Mucosa of rectum (tissue), 2 donors: ENCODE measurements at regions not wholly inside any gene's neighbourhood (a gene's known extent, or its start where the extent isn't known, plus 50 kb on each side); places are given as distances from the start of the nearest gene placed in this dataset.

Source experiments
- H3K27ac ChIP-seq, 2 donors: one replicate each; pipeline ENCODE4 v1.7.0; 2013; ENCODE audit warnings: inconsistent platforms in 2 of 2, low read depth in 2 of 2, low read length in 2 of 2
- H3K27me3 ChIP-seq, 2 donors: one replicate each; pipeline ENCODE4 v1.7.0; 2013; ENCODE audit warnings: low read length in 2 of 2; ENCODE audit not compliant: control insufficient read depth in 2 of 2, insufficient read depth in 2 of 2
- H3K36me3 ChIP-seq, 2 donors: one replicate each; pipeline ENCODE4 v1.7.0; 2013; ENCODE audit warnings: low read length in 2 of 2; ENCODE audit not compliant: control insufficient read depth in 2 of 2, insufficient read depth in 2 of 2
- H3K4me1 ChIP-seq, 2 donors: one replicate each; pipeline ENCODE4 v1.7.0; 2013; ENCODE audit warnings: low read length in 2 of 2, mild to moderate bottlenecking in 1 of 2; ENCODE audit not compliant: control insufficient read depth in 2 of 2, insufficient read depth in 2 of 2
- H3K4me3 ChIP-seq, 2 donors: one replicate each; pipeline ENCODE4 v1.7.0; 2013; ENCODE audit warnings: low read length in 2 of 2
- H3K9ac ChIP-seq, 2 donors: one replicate each; pipeline ENCODE4 v1.7.0; 2013; ENCODE audit warnings: low read length in 2 of 2, low read depth in 1 of 2, mild to moderate bottlenecking in 1 of 2
- H3K9me3 ChIP-seq, 2 donors: one replicate each; pipeline ENCODE4 v1.7.0; 2013; ENCODE audit warnings: low read length in 2 of 2; ENCODE audit not compliant: control insufficient read depth in 2 of 2
- donor health status: healthy.
- donor health status: Normal muscosa, but diverticular disease.

- no peaks in the 10 kb centered on the region for H3K4me1 ChIP-seq
- no peak overlapping the region for H3K4me3 ChIP-seq
- H3K9me3 ChIP-seq = no peaks in the 10 kb centered on the region
- H3K9ac ChIP-seq = no peak overlapping the region
- no peak overlapping the region for H3K27ac ChIP-seq
- H3K27me3 ChIP-seq = no peaks in the 10 kb centered on the region
- H3K36me3 ChIP-seq = no peaks in the 10 kb centered on the region
Measured at GRCh38 chr4:180525523-180526077, 1717.6 kb upstream of the TENM3 start.

GRCh38 chr4:180528003-180528402 is 1715.2 kb upstream of the TENM3 start:
- H3K4me3 ChIP-seq = no peak overlapping the region
- no peaks in the 10 kb centered on the region for H3K36me3 ChIP-seq
- no peak overlapping the region for H3K9ac ChIP-seq
- H3K4me1 ChIP-seq = no peaks in the 10 kb centered on the region
- no peaks in the 10 kb centered on the region for H3K9me3 ChIP-seq
- H3K27ac ChIP-seq = no peak overlapping the region
- no peaks in the 10 kb centered on the region for H3K27me3 ChIP-seq

- Histone ChIP-seq H3K4me3 (no peak overlapping the region), H3K27me3 (no peaks in the 10 kb centered on the region), H3K9me3 (no peaks in the 10 kb centered on the region), H3K9ac (no peak overlapping the region), H3K4me1 (no peaks in the 10 kb centered on the region), H3K27ac (no peak overlapping the region), H3K36me3 (no peaks in the 10 kb centered on the region)
Measured at GRCh38 chr4:180530787-180531186, 1712.4 kb upstream of the TENM3 start.

- H3K4me3 ChIP-seq = no peak overlapping the region
- no peaks in the 10 kb centered on the region for H3K4me1 ChIP-seq
- H3K27ac ChIP-seq = no peak overlapping the region
- no peak overlapping the region for H3K9ac ChIP-seq
- H3K9me3 ChIP-seq = no peaks in the 10 kb centered on the region
- H3K27me3 ChIP-seq = no peaks in the 10 kb centered on the region
- H3K36me3 ChIP-seq = no peaks in the 10 kb centered on the region
Measured at GRCh38 chr4:180532691-180533090, 1710.5 kb upstream of the TENM3 start.

- no peaks in the 10 kb centered on the region for H3K36me3 ChIP-seq
- H3K27ac ChIP-seq = no peak overlapping the region
- H3K9ac ChIP-seq = no peak overlapping the region
- no peak overlapping the region for H3K4me3 ChIP-seq
- H3K9me3 ChIP-seq = no peaks in the 10 kb centered on the region
- H3K4me1 ChIP-seq = no peaks in the 10 kb centered on the region
- no peaks in the 10 kb centered on the region for H3K27me3 ChIP-seq
Measured at GRCh38 chr4:180538384-180539057, 1704.7 kb upstream of the TENM3 start.

- Histone ChIP-seq H3K27ac (no peak overlapping the region), H3K9ac (no peak overlapping the region), H3K9me3 (no peaks in the 10 kb centered on the region), H3K4me1 (no peaks in the 10 kb centered on the region), H3K4me3 (no peak overlapping the region), H3K36me3 (no peaks in the 10 kb centered on the region), H3K27me3 (no peaks in the 10 kb centered on the region)
Measured at GRCh38 chr4:180539284-180539683, 1703.9 kb upstream of the TENM3 start.

GRCh38 chr4:180541678-180542077 is 1701.5 kb upstream of the TENM3 start:
- no peaks in the 10 kb centered on the region for H3K9me3 ChIP-seq
- H3K9ac ChIP-seq = no peak overlapping the region
- H3K4me3 ChIP-seq = no peak overlapping the region
- H3K27me3 ChIP-seq = no peaks in the 10 kb centered on the region
- H3K4me1 ChIP-seq = no peaks in the 10 kb centered on the region
- H3K36me3 ChIP-seq = no peaks in the 10 kb centered on the region
- no peak overlapping the region for H3K27ac ChIP-seq

GRCh38 chr4:180542445-180543100 is 1700.6 kb upstream of the TENM3 start:
- Histone ChIP-seq H3K9me3 (no peaks in the 10 kb centered on the region), H3K4me1 (no peaks in the 10 kb centered on the region), H3K27ac (no peak overlapping the region), H3K36me3 (no peaks in the 10 kb centered on the region), H3K27me3 (no peaks in the 10 kb centered on the region), H3K4me3 (no peak overlapping the region), H3K9ac (no peak overlapping the region)

- H3K27ac ChIP-seq = no peak overlapping the region
- H3K9me3 ChIP-seq = no peaks in the 10 kb centered on the region
- H3K27me3 ChIP-seq = no peaks in the 10 kb centered on the region
- H3K4me1 ChIP-seq = no peaks in the 10 kb centered on the region
- H3K9ac ChIP-seq = no peak overlapping the region
- no peak overlapping the region for H3K4me3 ChIP-seq
- no peaks in the 10 kb centered on the region for H3K36me3 ChIP-seq
Measured at GRCh38 chr4:180550106-180550505, 1693.1 kb upstream of the TENM3 start.

- no peaks in the 10 kb centered on the region for H3K9me3 ChIP-seq
- H3K27ac ChIP-seq = no peak overlapping the region
- no peaks in the 10 kb centered on the region for H3K27me3 ChIP-seq
- H3K4me1 ChIP-seq = no peaks in the 10 kb centered on the region
- H3K36me3 ChIP-seq = no peaks in the 10 kb centered on the region
- H3K4me3 ChIP-seq = no peak overlapping the region
- H3K9ac ChIP-seq = no peak overlapping the region
Measured at GRCh38 chr4:180557348-180557747, 1685.9 kb upstream of the TENM3 start.
